Tibial nerve (tissue), 4 donors: ENCODE measurements at regions not wholly inside any gene's neighbourhood (a gene's known extent, or its start where the extent isn't known, plus 50 kb on each side); places are given as distances from the start of the nearest gene placed in this dataset.

Experiments used
- EP300 ChIP-seq, 2 donors: sonication (generic); formaldehyde crosslinking; IDR thresholded peaks; one replicate each; pipeline ENCODE4 v1.6.1; 2017; ENCODE audit warnings: antibody characterized with exemption in 2 of 2, mild to moderate bottlenecking in 1 of 2
- POLR2A ChIP-seq, 2 donors: fragments of 450-650 bp; IDR thresholded peaks; one replicate each; pipeline ENCODE4 v1.6.1; 2017; ENCODE audit warnings: antibody characterized with exemption in 2 of 2, mild to moderate bottlenecking in 2 of 2, moderate library complexity in 2 of 2
- TF ChIP-seq, protein P1 (sequence below), 5 experiments: fragments of 200-600 bp in 3 of 5; fragments of 450-650 bp in 2 of 5; sonication (generic) in 3 of 5; IDR thresholded peaks; one replicate each; pipeline ENCODE4 v1.5.1; 2016 to 2019; ENCODE audit warnings: antibody characterized with exemption in 5 of 5, mild to moderate bottlenecking in 3 of 5, moderate library complexity in 2 of 5

- TF ChIP-seq, protein P1, sequence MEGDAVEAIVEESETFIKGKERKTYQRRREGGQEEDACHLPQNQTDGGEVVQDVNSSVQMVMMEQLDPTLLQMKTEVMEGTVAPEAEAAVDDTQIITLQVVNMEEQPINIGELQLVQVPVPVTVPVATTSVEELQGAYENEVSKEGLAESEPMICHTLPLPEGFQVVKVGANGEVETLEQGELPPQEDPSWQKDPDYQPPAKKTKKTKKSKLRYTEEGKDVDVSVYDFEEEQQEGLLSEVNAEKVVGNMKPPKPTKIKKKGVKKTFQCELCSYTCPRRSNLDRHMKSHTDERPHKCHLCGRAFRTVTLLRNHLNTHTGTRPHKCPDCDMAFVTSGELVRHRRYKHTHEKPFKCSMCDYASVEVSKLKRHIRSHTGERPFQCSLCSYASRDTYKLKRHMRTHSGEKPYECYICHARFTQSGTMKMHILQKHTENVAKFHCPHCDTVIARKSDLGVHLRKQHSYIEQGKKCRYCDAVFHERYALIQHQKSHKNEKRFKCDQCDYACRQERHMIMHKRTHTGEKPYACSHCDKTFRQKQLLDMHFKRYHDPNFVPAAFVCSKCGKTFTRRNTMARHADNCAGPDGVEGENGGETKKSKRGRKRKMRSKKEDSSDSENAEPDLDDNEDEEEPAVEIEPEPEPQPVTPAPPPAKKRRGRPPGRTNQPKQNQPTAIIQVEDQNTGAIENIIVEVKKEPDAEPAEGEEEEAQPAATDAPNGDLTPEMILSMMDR (IDR thresholded peaks at IDR 0.05) = no peak
- TF ChIP-seq EP300 (IDR thresholded peaks at IDR 0.05) = no peak
- no peak for TF ChIP-seq POLR2A (IDR thresholded peaks at IDR 0.05)
Observed at GRCh38 chr5:68353605-68354004, 138.0 kb downstream of the PIK3R1 start.
